UCSD-AML1 (cell line): ENCODE measurements at regions not wholly inside any gene's neighbourhood (a gene's known extent, or its start where the extent isn't known, plus 50 kb on each side); places are given as distances from the start of the nearest gene placed in this dataset.
A peak's percentile ranks its signal among the peaks of the same experiment; 100 is the strongest.
"Not testable (repeated sequence)": the region's sequence is repeated elsewhere in the genome, so short reads cannot be mapped to it uniquely, and the experiment has no call there.

ENCODE experiments used
- DNase-seq: peaks from one replicate; lab custom pipeline; 2025; ENCODE audit not compliant: unreplicated experiment; lab: John Stamatoyannopoulos, UW

- no peak for DNase-seq
Measured at GRCh38 chr16:85220125-85220839, 108.0 kb upstream of the CIBAR2 start.

GRCh38 chr16:85220964-85221731, 108.9 kb upstream of the CIBAR2 start:
- no peak for DNase-seq

DNA sequence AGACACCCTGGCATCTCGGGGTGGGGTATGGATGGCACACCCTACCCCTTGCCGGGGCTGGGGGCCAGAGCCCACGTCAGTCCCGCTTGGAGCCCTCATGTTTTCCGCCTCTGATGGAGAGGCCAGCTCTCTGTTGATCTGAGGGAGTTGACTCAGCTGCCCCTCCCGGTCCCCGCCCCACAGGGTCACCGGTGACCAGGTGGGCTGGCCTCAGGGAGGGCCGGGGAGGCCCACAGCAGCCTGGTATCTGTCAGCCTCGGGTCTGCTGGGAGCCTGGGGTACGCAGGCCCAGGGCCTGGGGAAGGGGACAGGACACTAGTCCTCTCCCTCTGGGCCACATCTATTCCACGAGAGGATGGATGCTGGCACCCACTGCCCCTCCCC, 109.5 kb upstream of the CIBAR2 start:
- no peak for DNase-seq

DNA sequence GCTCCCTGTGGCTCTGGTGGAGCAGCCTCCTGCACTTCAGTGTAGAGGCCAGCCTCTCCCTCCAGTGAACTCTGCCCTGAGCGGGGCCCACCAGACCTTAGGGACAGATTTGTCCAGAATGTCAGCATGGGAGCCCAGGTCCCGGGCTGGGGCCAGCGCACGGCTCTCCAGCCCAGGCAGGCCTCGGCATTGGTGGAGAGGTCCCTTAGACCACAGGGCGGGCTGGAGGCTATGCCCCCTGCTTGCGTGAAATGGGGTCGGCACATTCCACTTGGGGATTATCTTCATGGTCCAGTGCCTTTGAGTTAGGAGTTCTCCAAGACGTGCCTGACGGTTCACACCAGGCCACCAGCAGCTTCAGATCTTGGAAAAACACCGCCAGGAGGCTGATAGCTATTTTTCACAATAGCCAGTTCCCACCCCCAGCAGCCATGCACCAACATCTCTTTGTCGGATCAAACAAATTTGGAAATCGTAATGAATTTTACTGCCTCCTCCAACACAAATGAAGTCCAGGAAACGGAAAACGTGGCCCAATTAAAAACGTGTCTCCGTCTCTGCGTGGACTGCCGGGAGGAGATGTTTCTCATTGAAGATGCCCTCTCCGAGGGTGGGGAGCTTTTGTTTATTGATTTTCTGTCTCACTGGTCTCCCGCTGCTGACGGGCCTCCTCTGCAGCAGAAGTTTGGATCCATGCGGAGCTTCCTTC, 110.0 kb upstream of the CIBAR2 start:
- no peak for DNase-seq

DNA sequence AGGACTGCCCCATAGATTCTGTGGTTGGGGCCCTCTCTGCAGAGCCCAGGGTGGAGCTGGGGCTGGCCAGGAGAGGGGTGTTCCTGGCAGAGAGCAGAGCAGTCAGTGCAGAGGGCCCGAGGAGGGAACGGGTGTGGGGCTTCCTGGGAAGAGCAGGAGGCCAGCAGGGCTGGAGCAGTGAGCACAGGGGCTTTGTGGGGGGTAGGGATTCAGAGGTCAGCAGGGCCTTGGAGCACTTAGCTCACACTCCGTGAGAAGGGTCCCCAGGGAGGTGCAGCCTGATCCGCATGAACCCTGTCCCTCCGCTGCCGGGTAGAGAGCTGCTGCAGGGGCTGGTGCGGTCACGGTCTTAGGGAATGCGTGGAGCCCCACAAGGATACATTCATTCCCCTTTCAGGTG, 113.0 kb upstream of the CIBAR2 start:
- DNase-seq, result no peak

DNA sequence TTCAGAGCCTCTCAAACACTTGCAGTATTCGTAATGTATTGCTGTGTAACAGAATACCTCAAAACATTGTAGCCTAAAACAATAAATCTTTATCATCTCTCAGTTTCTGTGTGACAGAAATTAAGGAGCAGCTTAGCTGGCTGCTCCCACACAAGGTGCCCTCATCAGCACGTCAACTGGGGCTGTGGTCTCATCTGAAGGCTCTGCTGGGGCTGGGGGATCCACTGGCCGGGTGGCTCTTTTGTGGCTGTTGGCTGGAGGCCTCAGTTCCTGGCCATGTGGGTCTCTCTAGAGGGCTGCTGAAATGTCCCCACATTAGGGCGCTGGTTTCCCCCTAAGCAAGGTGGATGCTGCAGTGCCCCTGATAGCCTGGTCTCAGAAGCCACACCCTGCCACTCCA, 113.4 kb upstream of the CIBAR2 start:
- no peak for DNase-seq

DNA sequence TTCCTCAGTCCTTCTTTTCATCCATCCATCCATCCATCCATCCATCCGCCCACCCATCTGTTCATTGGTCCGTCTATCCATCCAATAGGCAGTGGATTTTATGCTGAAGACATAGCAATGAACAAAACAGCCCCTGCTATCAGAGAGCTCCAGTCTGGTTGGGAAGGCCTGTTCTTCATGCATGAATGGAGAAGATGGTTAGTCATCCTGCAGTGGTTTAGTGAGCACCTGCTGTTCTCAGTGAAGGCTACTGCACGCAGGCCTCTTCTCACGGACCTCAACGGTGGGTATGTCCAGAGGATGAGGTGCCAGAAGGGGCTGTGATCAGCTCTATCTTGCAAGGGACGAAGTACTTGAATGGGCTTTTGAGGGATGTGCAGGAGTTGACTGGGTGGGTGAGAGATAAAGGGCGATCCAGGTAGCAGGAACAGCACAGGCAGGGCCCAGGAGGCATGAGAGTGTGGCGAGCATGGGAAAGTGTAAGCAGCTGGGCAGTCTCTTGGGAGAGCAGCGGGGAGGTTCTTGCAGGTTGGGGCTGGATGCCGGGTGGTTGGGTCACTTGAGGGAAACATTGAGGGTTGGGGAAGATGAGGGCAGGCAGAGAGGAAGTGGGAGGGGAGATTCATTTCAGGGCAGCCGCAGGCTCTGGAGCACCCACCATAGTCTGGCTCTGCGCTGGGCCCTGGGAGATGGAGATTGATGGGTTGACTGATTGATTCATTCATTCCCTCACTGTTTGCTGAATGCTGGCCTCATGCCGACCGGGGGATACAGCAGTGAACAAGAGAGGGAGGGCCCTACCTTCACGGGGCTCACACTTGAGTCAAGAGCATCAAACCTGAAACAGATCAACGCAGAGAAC, 115.0 kb upstream of the CIBAR2 start:
- peak; percentile 44 for DNase-seq

- DNase-seq, result no peak
Measured at GRCh38 chr16:85227946-85228862, 115.9 kb upstream of the CIBAR2 start.

DNA sequence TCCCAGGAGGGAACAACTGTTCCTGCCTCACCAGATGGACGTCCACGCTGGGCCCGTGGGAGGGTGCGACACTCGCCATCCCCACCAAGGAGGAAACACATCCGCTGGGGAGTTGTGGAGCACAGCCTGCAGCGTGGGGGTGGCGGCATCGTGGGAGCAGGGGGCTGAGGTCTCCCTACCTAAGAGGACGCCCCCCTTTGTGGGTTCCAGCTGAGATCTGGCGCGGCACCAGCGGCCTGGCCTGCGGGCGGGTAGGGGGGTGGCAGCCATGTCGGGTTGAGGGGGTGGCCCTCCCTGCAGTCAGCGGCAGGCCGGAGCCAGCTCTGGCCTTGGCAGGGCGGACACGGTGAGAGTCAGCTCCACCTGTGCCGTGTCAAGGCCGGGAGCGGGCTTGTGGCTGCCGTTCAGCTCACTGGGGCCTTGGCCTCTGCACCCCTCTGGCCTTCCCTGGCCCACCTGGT, 116.7 kb upstream of the CIBAR2 start:
- DNase-seq, result no peak

DNA sequence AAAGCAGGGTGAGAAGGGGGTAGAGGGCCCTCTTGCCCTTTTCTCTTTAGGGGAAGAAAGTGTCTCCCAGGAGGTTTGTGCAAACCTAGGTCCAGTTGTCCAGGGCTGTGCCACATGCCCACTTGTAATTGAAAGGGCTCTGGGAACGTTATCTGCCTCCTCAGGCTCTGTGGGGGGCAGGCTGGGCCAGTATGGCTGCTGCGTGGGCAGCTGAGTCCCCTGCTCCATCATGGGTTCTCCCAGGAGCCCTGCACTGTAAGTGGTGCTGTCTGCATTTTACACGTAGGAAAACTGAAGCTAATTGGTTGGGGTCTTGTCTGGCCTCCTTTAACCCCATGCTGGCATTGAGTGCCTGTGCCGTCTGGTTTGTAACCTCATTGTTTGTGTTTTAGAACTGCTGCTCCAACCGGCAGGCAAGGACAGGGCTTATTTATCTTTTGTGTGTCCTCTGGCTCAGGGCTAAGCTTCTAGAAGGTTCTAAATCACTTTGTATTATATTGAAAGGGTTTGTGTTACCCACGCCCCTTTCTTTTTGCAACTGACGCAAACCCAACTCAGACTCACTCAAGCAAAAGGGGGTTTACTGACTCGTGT, 117.7 kb upstream of the CIBAR2 start:
- no peak for DNase-seq

- DNase-seq, result not testable (repeated sequence)
Measured at GRCh38 chr16:85230764-85231383, 118.6 kb upstream of the CIBAR2 start.

- DNase-seq, result no peak
Measured at GRCh38 chr16:85231959-85232358, 119.7 kb upstream of the CIBAR2 start.

GRCh38 chr16:85232369-85233142, 120.3 kb upstream of the CIBAR2 start:
- peak; percentile 35 for DNase-seq

DNA sequence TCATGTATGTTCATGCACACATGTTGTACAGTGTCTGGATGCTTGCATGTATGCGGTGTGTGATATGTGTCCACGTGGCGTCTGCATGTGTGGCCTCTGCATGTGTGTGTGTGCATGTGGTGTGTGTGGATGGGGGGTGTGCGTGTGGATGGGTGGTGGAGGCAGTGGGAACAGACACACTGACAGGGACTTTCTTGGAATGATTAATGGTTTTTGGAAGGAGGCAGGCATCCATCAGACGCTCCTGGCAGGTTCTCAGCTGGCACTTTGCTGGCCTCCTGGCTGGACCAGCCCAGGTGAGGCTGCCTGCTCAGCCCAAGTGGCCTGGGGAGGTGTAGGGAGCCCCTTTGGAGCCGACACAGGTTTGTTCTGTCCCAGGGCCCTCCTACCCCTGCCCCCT, 121.2 kb upstream of the CIBAR2 start:
- DNase-seq, result no peak

DNA sequence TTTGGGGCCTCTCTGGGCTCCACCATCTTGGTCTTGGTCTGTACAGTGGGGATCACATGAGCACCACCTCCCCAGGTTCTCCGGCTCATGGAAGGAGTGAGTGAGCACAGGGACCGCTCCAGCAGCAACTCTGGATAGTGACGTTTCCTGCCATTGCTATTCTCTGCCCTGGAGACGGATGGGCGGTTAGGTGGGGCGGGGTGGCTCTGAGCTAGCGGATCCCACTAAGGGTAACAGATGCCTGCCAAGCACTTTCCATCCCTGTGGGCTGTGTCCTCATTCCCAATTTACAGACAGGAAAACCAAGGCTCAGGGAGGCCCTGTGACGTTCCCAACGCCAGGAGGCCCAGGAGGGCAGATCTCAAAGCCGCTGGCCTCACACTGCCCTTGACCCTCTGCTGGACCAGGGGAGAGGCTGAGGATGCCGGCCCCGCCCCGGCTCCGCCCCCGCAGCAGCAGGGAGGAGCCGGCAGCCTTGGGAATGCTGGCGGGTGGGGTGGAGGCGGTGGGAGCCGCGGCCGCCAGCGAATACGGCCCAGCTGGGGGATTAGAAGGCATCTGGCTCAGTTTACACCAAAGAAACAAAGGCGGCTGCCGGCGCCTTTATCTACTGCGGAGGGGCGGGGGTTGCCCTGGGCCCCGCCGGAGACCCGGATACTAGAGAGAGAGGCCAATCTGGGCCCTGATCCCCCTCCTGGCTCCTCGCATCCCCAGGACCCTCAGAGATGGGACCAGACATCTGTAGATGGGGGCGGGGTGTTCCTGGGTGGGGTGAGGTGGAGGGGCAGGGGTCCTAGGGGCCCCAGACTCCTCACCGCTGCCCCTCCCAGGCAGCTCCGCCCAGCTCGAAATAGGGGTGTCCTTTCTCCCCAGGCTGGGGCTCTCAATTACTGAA, 122.3 kb upstream of the CIBAR2 start:
- no peak for DNase-seq

GRCh38 chr16:85235991-85236817, 123.9 kb upstream of the CIBAR2 start:
- DNase-seq, result peak; percentile 65

GRCh38 chr16:85236818-85237150, 124.5 kb upstream of the CIBAR2 start:
- no peak for DNase-seq
